ENCODE measurements at regions not wholly inside any gene's neighbourhood (a gene's known extent, or its start where the extent isn't known, plus 50 kb on each side); places are given as distances from the start of the nearest gene placed in this dataset.

- no TSS peak for BruUV-seq (replicated peaks)
- H3K4me3 Mint-ChIP-seq (ENCODE audit: unreplicated experiment), result no peak overlapping the region
- intact Hi-C loops (cut with micrococcal nuclease; ENCODE audit: unreplicated experiment), result no loop called here
Observed at GRCh38 chr2:21466341-21466927, 342.7 kb downstream of the TDRD15 start.

GRCh38 chr2:21467280-21467818 lies 343.6 kb downstream of the TDRD15 start:
- BruUV-seq (replicated peaks), result no TSS peak
- no peak for DNase-seq
- Histone ChIP-seq H3K27me3 (replicated peaks; ENCODE audit: control insufficient read depth, insufficient read depth, low read length) (no peaks in the 10 kb centered on the region), H3K4me3 (ENCODE audit: low read depth, low read length) (no peak overlapping the region), H3K9me3 (no peaks in the 10 kb centered on the region), H3K4me1 (peaks cover 19% of the 10 kb centered on the region), H3K36me3 (ENCODE audit: control insufficient read depth, insufficient read depth, low read length) (no peaks in the 10 kb centered on the region)
- Mint-ChIP-seq H3K4me1 (ENCODE audit: low read depth, unreplicated experiment) (peaks cover 15% of the 10 kb centered on the region), H3K36me3 (ENCODE audit: insufficient read depth, unreplicated experiment) (peaks cover 5% of the 10 kb centered on the region), H3K27ac (ENCODE audit: unreplicated experiment) (no peak overlapping the region), H3K27me3 (ENCODE audit: insufficient read depth, unreplicated experiment) (no peaks in the 10 kb centered on the region), H3K9me3 (ENCODE audit: unreplicated experiment) (peaks cover 6% of the 10 kb centered on the region), H3K4me3 (ENCODE audit: unreplicated experiment) (no peak overlapping the region)
- intact Hi-C loops (cut with micrococcal nuclease; ENCODE audit: unreplicated experiment), result no loop called here
- no peak for TF ChIP-seq CTCF (IDR thresholded peaks at IDR 0.05; ENCODE audit: insufficient read depth in 1 of 2, low read depth in 1 of 2, low read length in 1 of 2, severe bottlenecking in 1 of 2, unreplicated experiment in 1 of 2)
- ChIA-PET CTCF (no interaction called here), POLR2A (no interaction called here)

More at GRCh38 chr2:21466341-21466927, 342.7 kb downstream of the TDRD15 start:
- no peak overlapping the region for H3K4me3 ChIP-seq (ENCODE audit: low read depth, low read length)
- TF ChIP-seq CTCF (IDR thresholded peaks at IDR 0.05; ENCODE audit: insufficient read depth in 1 of 2, low read depth in 1 of 2, low read length in 1 of 2, severe bottlenecking in 1 of 2, unreplicated experiment in 1 of 2), result no peak
- CTCF ChIA-PET, result no interaction called here
- Mint-ChIP-seq H3K9me3 (ENCODE audit: unreplicated experiment) (peaks cover 6% of the 10 kb centered on the region), H3K27ac (ENCODE audit: unreplicated experiment) (no peak overlapping the region), H3K36me3 (ENCODE audit: insufficient read depth, unreplicated experiment) (peaks cover 5% of the 10 kb centered on the region), H3K4me1 (ENCODE audit: low read depth, unreplicated experiment) (peaks cover 15% of the 10 kb centered on the region), H3K27me3 (ENCODE audit: insufficient read depth, unreplicated experiment) (no peaks in the 10 kb centered on the region)
- DNase-seq, result no peak
- H3K4me1 ChIP-seq, result peaks cover 22% of the 10 kb centered on the region
- H3K27me3 ChIP-seq (replicated peaks; ENCODE audit: control insufficient read depth, insufficient read depth, low read length), result no peaks in the 10 kb centered on the region
- H3K9me3 ChIP-seq, result no peaks in the 10 kb centered on the region
- POLR2A ChIA-PET, result no interaction called here
- no peaks in the 10 kb centered on the region for H3K36me3 ChIP-seq (ENCODE audit: control insufficient read depth, insufficient read depth, low read length)

GRCh38 chr2:21467910-21468309 lies 344.1 kb downstream of the TDRD15 start:
- BruUV-seq (replicated peaks), result no TSS peak
- Histone ChIP-seq H3K4me1 (peaks cover 13% of the 10 kb centered on the region), H3K36me3 (ENCODE audit: control insufficient read depth, insufficient read depth, low read length) (no peaks in the 10 kb centered on the region), H3K9me3 (no peaks in the 10 kb centered on the region), H3K4me3 (ENCODE audit: low read depth, low read length) (no peak overlapping the region), H3K27me3 (replicated peaks; ENCODE audit: control insufficient read depth, insufficient read depth, low read length) (no peaks in the 10 kb centered on the region)
- H3K9me3 Mint-ChIP-seq (ENCODE audit: unreplicated experiment), result peaks cover 6% of the 10 kb centered on the region
- no peaks in the 10 kb centered on the region for H3K27me3 Mint-ChIP-seq (ENCODE audit: insufficient read depth, unreplicated experiment)
- H3K27ac Mint-ChIP-seq (ENCODE audit: unreplicated experiment), result no peak overlapping the region
- intact Hi-C loops (cut with micrococcal nuclease; ENCODE audit: unreplicated experiment), result no loop called here
- no peak overlapping the region for H3K4me3 Mint-ChIP-seq (ENCODE audit: unreplicated experiment)
- CTCF ChIA-PET, result no interaction called here
- POLR2A ChIA-PET, result no interaction called here
- no peak for DNase-seq
- H3K4me1 Mint-ChIP-seq (ENCODE audit: low read depth, unreplicated experiment), result peaks cover 15% of the 10 kb centered on the region
- TF ChIP-seq CTCF (IDR thresholded peaks at IDR 0.05; ENCODE audit: insufficient read depth in 1 of 2, low read depth in 1 of 2, low read length in 1 of 2, severe bottlenecking in 1 of 2, unreplicated experiment in 1 of 2), result no peak
- peaks cover 5% of the 10 kb centered on the region for H3K36me3 Mint-ChIP-seq (ENCODE audit: insufficient read depth, unreplicated experiment)

Data from Caco-2 (cell line).